ENCODE measurements at regions not wholly inside any gene's neighbourhood (a gene's known extent, or its start where the extent isn't known, plus 50 kb on each side); places are given as distances from the start of the nearest gene placed in this dataset.
"Not testable (repeated sequence)": the region's sequence is repeated elsewhere in the genome, so short reads cannot be mapped to it uniquely, and the experiment has no call there.

GRCh38 chr7:12931465-12931864 is 244.0 kb downstream of the ARL4A start:
- not testable (repeated sequence) for H3K9ac ChIP-seq (ENCODE audit: low read depth, low read length); H3K4me1 ChIP-seq (ENCODE audit: insufficient read depth, low read length); H3K36me3 ChIP-seq (ENCODE audit: insufficient read depth, low read length); H3K9me3 ChIP-seq (ENCODE audit: control insufficient read depth, insufficient read depth, low read length)

GRCh38 chr7:12939694-12940093 is 252.3 kb downstream of the ARL4A start:
- Histone ChIP-seq H3K9ac (ENCODE audit: low read depth, low read length) (no peak overlapping the region), H3K9me3 (ENCODE audit: control insufficient read depth, insufficient read depth, low read length) (0 out of 2 replicates have a peak, but pooled peaks cover 4% of the 10 kb centered on the region), H3K4me1 (ENCODE audit: insufficient read depth, low read length) (peaks cover 3% of the 10 kb centered on the region; the same call in 1 of the 2 replicates), H3K36me3 (ENCODE audit: insufficient read depth, low read length) (no peaks in the 10 kb centered on the region)

- 0 out of 2 replicates have a peak, but pooled peaks cover 4% of the 10 kb centered on the region for H3K9me3 ChIP-seq (ENCODE audit: control insufficient read depth, insufficient read depth, low read length)
- H3K36me3 ChIP-seq (ENCODE audit: insufficient read depth, low read length) = no peaks in the 10 kb centered on the region
- no peak overlapping the region for H3K9ac ChIP-seq (ENCODE audit: low read depth, low read length)
- H3K4me1 ChIP-seq (ENCODE audit: insufficient read depth, low read length) = peaks cover 3% of the 10 kb centered on the region; the same call in 1 of the 2 replicates
Measured at GRCh38 chr7:12941512-12941911, 254.1 kb downstream of the ARL4A start.

- H3K9me3 ChIP-seq (ENCODE audit: control insufficient read depth, insufficient read depth, low read length) = 0 out of 2 replicates have a peak, but pooled peaks cover 4% of the 10 kb centered on the region
Measured at GRCh38 chr7:12942609-12943008, 255.2 kb downstream of the ARL4A start.

GRCh38 chr7:12943781-12944180 is 256.3 kb downstream of the ARL4A start:
- H3K36me3 ChIP-seq (ENCODE audit: insufficient read depth, low read length) = no peaks in the 10 kb centered on the region

More at GRCh38 chr7:12942609-12943008, 255.2 kb downstream of the ARL4A start:
- Histone ChIP-seq H3K9ac (ENCODE audit: low read depth, low read length) (no peak overlapping the region), H3K4me1 (ENCODE audit: insufficient read depth, low read length) (peaks cover 3% of the 10 kb centered on the region; the same call in 1 of the 2 replicates), H3K36me3 (ENCODE audit: insufficient read depth, low read length) (no peaks in the 10 kb centered on the region)

GRCh38 chr7:12945901-12946300 is 258.5 kb downstream of the ARL4A start:
- Histone ChIP-seq H3K4me1 (ENCODE audit: insufficient read depth, low read length) (peaks cover 3% of the 10 kb centered on the region; the same call in 1 of the 2 replicates), H3K9ac (ENCODE audit: low read depth, low read length) (no peak overlapping the region), H3K36me3 (ENCODE audit: insufficient read depth, low read length) (no peaks in the 10 kb centered on the region)

More at GRCh38 chr7:12943781-12944180, 256.3 kb downstream of the ARL4A start:
- Histone ChIP-seq H3K9ac (ENCODE audit: low read depth, low read length) (no peak overlapping the region), H3K9me3 (ENCODE audit: control insufficient read depth, insufficient read depth, low read length) (0 out of 2 replicates have a peak, but pooled peaks cover 4% of the 10 kb centered on the region), H3K4me1 (ENCODE audit: insufficient read depth, low read length) (peaks cover 3% of the 10 kb centered on the region; the same call in 1 of the 2 replicates)

GRCh38 chr7:12947465-12947864 is 260.0 kb downstream of the ARL4A start:
- H3K36me3 ChIP-seq (ENCODE audit: insufficient read depth, low read length) = no peaks in the 10 kb centered on the region
- H3K9ac ChIP-seq (ENCODE audit: low read depth, low read length) = no peak overlapping the region
- no peaks in the 10 kb centered on the region for H3K9me3 ChIP-seq (ENCODE audit: control insufficient read depth, insufficient read depth, low read length)
- H3K4me1 ChIP-seq (ENCODE audit: insufficient read depth, low read length) = peaks cover 3% of the 10 kb centered on the region; the same call in 1 of the 2 replicates

More at GRCh38 chr7:12945901-12946300, 258.5 kb downstream of the ARL4A start:
- no peaks in the 10 kb centered on the region for H3K9me3 ChIP-seq (ENCODE audit: control insufficient read depth, insufficient read depth, low read length)

- no peaks in the 10 kb centered on the region for H3K36me3 ChIP-seq (ENCODE audit: insufficient read depth, low read length)
- H3K9me3 ChIP-seq (ENCODE audit: control insufficient read depth, insufficient read depth, low read length) = no peaks in the 10 kb centered on the region
- H3K9ac ChIP-seq (ENCODE audit: low read depth, low read length) = no peak overlapping the region
- no peaks in the 10 kb centered on the region; the same call in 1 of the 2 replicates for H3K4me1 ChIP-seq (ENCODE audit: insufficient read depth, low read length)
Measured at GRCh38 chr7:12949060-12949931, 261.9 kb downstream of the ARL4A start.

- no peaks in the 10 kb centered on the region for H3K9me3 ChIP-seq (ENCODE audit: control insufficient read depth, insufficient read depth, low read length)
- H3K9ac ChIP-seq (ENCODE audit: low read depth, low read length) = no peak overlapping the region
- no peaks in the 10 kb centered on the region; the same call in 1 of the 2 replicates for H3K4me1 ChIP-seq (ENCODE audit: insufficient read depth, low read length)
- H3K36me3 ChIP-seq (ENCODE audit: insufficient read depth, low read length) = no peaks in the 10 kb centered on the region
Measured at GRCh38 chr7:12951397-12951801, 264.0 kb downstream of the ARL4A start.

- no peaks in the 10 kb centered on the region for H3K9me3 ChIP-seq (ENCODE audit: control insufficient read depth, insufficient read depth, low read length)
Measured at GRCh38 chr7:12954380-12955033, 267.1 kb downstream of the ARL4A start.

GRCh38 chr7:12957487-12957886 is 270.1 kb downstream of the ARL4A start:
- H3K9me3 ChIP-seq (ENCODE audit: control insufficient read depth, insufficient read depth, low read length) = no peaks in the 10 kb centered on the region
- no peaks in the 10 kb centered on the region for H3K4me1 ChIP-seq (ENCODE audit: insufficient read depth, low read length)
- H3K36me3 ChIP-seq (ENCODE audit: insufficient read depth, low read length) = no peaks in the 10 kb centered on the region
- no peak overlapping the region for H3K9ac ChIP-seq (ENCODE audit: low read depth, low read length)

More at GRCh38 chr7:12954380-12955033, 267.1 kb downstream of the ARL4A start:
- Histone ChIP-seq H3K9ac (ENCODE audit: low read depth, low read length) (no peak overlapping the region), H3K4me1 (ENCODE audit: insufficient read depth, low read length) (no peaks in the 10 kb centered on the region; the same call in 1 of the 2 replicates), H3K36me3 (ENCODE audit: insufficient read depth, low read length) (no peaks in the 10 kb centered on the region)

GRCh38 chr7:12961910-12962480 is 274.6 kb downstream of the ARL4A start:
- Histone ChIP-seq H3K4me1 (ENCODE audit: insufficient read depth, low read length) (peaks cover 5% of the 10 kb centered on the region; the same call in 1 of the 2 replicates), H3K36me3 (ENCODE audit: insufficient read depth, low read length) (no peaks in the 10 kb centered on the region), H3K9ac (ENCODE audit: low read depth, low read length) (no peak overlapping the region), H3K9me3 (ENCODE audit: control insufficient read depth, insufficient read depth, low read length) (no peaks in the 10 kb centered on the region)

GRCh38 chr7:12963435-12963834 is 276.0 kb downstream of the ARL4A start:
- Histone ChIP-seq H3K4me1 (ENCODE audit: insufficient read depth, low read length) (peaks cover 5% of the 10 kb centered on the region; the same call in 1 of the 2 replicates), H3K9me3 (ENCODE audit: control insufficient read depth, insufficient read depth, low read length) (no peaks in the 10 kb centered on the region), H3K9ac (ENCODE audit: low read depth, low read length) (no peak overlapping the region), H3K36me3 (ENCODE audit: insufficient read depth, low read length) (no peaks in the 10 kb centered on the region)

- H3K9ac ChIP-seq (ENCODE audit: low read depth, low read length) = no peak overlapping the region
- H3K9me3 ChIP-seq (ENCODE audit: control insufficient read depth, insufficient read depth, low read length) = no peaks in the 10 kb centered on the region
- no peaks in the 10 kb centered on the region for H3K36me3 ChIP-seq (ENCODE audit: insufficient read depth, low read length)
- peaks cover 5% of the 10 kb centered on the region; the same call in 1 of the 2 replicates for H3K4me1 ChIP-seq (ENCODE audit: insufficient read depth, low read length)
Measured at GRCh38 chr7:12964836-12965235, 277.4 kb downstream of the ARL4A start.
